K562 (cell line): ENCODE measurements at regions not wholly inside any gene's neighbourhood (a gene's known extent, or its start where the extent isn't known, plus 50 kb on each side); places are given as distances from the start of the nearest gene placed in this dataset.
"Not testable (repeated sequence)": the region's sequence is repeated elsewhere in the genome, so short reads cannot be mapped to it uniquely, and the experiment has no call there.

ENCODE experiments used
- ATAC-seq: fragments of 200-7000 bp; cut with Tn5 transposase; 3 replicates; pipeline ENCODE4 v1.9.1; 2020; ENCODE audit warnings: moderate library complexity
- BruUV-seq: library from RNA; stranded (reverse); fragments of 400-500 nt; replicated peaks from 2 replicates; lab custom pipeline; 2021; lab: Mats Ljungman, UMichigan
- CTCF ChIA-PET: fragments of 300-600 bp; formaldehyde crosslinking; extraction: SDS; loops from one replicate; lab custom pipeline; 2021; ENCODE audit warnings: low intra/inter-chr PET ratio; lab: Yijun Ruan, JAX
- POLR2A ChIA-PET: fragments of 300-600, 350-650 bp; sonication (Branson Sonifier 250); formaldehyde crosslinking; extraction: SDS; loops from one replicate; lab custom pipeline; 2021; ENCODE audit warnings: antibody characterized with exemption, inconsistent platforms; lab: Yijun Ruan, JAX
- DNase-seq, 4 experiments: peaks; one replicate each; pipeline versions ENCODE4 v3.0.0 to v3.0.0-alpha.2; 2011 to 2018; ENCODE audit warnings: low spot score in 3 of 4, mixed read lengths in 3 of 4; ENCODE audit errors: extremely low read depth in 1 of 4
- FAIRE-seq: peaks from 2 replicates; lab custom pipeline; 2011; peaks lifted over from hg19 to GRCh38; lab: Jason Lieb, UNC
- H2AFZ ChIP-seq: 2 replicates; pipeline ENCODE4 v1.6.0; 2011; ENCODE audit warnings: low read depth, low read length, control low read depth, inconsistent platforms
- H3K27ac ChIP-seq: fragments of 200-600 bp; 3 replicates; pipeline ENCODE4 v1.8.0; 2011; ENCODE audit warnings: low read depth, mild to moderate bottlenecking, control low read depth, inconsistent platforms, low read length, moderate library complexity, mixed read lengths; ENCODE audit errors: extremely low read depth
- H3K27me3 ChIP-seq, 2 experiments: fragments of 300-600 bp in 1 of 2; 2 replicates in 1 of 2; 3 replicates in 1 of 2; pipeline versions ENCODE4 v1.6.0 to v1.8.0; 2011; ENCODE audit warnings: inconsistent platforms in 2 of 2, low read length in 2 of 2, mild to moderate bottlenecking in 1 of 2, mixed read lengths in 1 of 2, moderate library complexity in 1 of 2; ENCODE audit not compliant: control insufficient read depth in 2 of 2, insufficient read depth in 2 of 2
- H3K36me3 ChIP-seq: fragments of 300-600 bp; 3 replicates; pipeline ENCODE4 v1.8.0; 2011; ENCODE audit warnings: mild to moderate bottlenecking, low read length, inconsistent platforms; ENCODE audit not compliant: control insufficient read depth, insufficient read depth
- H3K4me1 ChIP-seq, 2 experiments: fragments of 200-600 bp in 1 of 2; replicated peaks in 1 of 2; 2 replicates in 1 of 2; 3 replicates in 1 of 2; pipeline versions ENCODE4 v1.5.1 to v1.8.0; 2011; ENCODE audit warnings: inconsistent platforms in 2 of 2, low read length in 2 of 2, mild to moderate bottlenecking in 1 of 2, mixed read lengths in 1 of 2, moderate library complexity in 1 of 2; ENCODE audit not compliant: control insufficient read depth in 2 of 2, insufficient read depth in 2 of 2
- H3K4me2 ChIP-seq: 2 replicates; pipeline ENCODE4 v1.6.1; 2011; ENCODE audit warnings: low read length, control low read depth, inconsistent platforms, mixed read lengths; ENCODE audit not compliant: insufficient read depth
- H3K4me3 ChIP-seq: fragments of 200-600 bp; sonication (generic), shearing (Covaris generic); 2 replicates; pipeline ENCODE4 v1.5.1; 2016; ENCODE audit warnings: control low read depth, inconsistent platforms
- H3K79me2 ChIP-seq: fragments of 200-600 bp; 3 replicates; pipeline ENCODE4 v1.8.0; 2011; ENCODE audit warnings: low read length, inconsistent platforms; ENCODE audit not compliant: control insufficient read depth, insufficient read depth
- H3K9ac ChIP-seq, 2 experiments: 2 replicates each; pipeline versions ENCODE4 v1.6.0 to v1.6.1; 2011; ENCODE audit warnings: low read depth in 2 of 2, low read length in 2 of 2, control low read depth in 1 of 2, inconsistent platforms in 1 of 2, mild to moderate bottlenecking in 1 of 2, mixed read lengths in 1 of 2; ENCODE audit not compliant: insufficient read depth in 1 of 2
- H3K9me1 ChIP-seq: one replicate; pipeline ENCODE4 v1.6.0; 2011; ENCODE audit warnings: inconsistent platforms, mild to moderate bottlenecking, low read length, moderate library complexity; ENCODE audit not compliant: control insufficient read depth, insufficient read depth
- H3K9me3 ChIP-seq: replicated peaks from 2 replicates; pipeline ENCODE4 v1.5.1; 2011; ENCODE audit warnings: low read depth, low read length, inconsistent platforms; ENCODE audit not compliant: control insufficient read depth, insufficient read depth
- H4K20me1 ChIP-seq: replicated peaks from 2 replicates; pipeline ENCODE4 v1.6.1; 2011; ENCODE audit warnings: low read length, inconsistent platforms, mixed read lengths; ENCODE audit not compliant: control insufficient read depth, insufficient read depth
- WGBS: fragments of 100-300 bp; shearing (Covaris generic); methylation state at CpG from one replicate; pipeline ENCODE4 v1.1.6; 2016; ENCODE audit warnings: low coverage, mixed read lengths; ENCODE audit not compliant: insufficient coverage; ENCODE audit errors: missing lambda C conversion rate; 5-methylcytosine and 5-hydroxymethylcytosine counted together
- in situ Hi-C: fragments of 300-500 bp; cut with MboI; formaldehyde crosslinking; loops from 4 replicates; pipeline ENCODE4 v1.15.0; 2018; ENCODE audit warnings: inconsistent platforms, mixed read lengths
- intact Hi-C: fragments of 100-400 bp; cut with micrococcal nuclease; formaldehyde crosslinking; loops from 2 replicates; pipeline ENCODE4 v1.14.2; 2022

DNA sequence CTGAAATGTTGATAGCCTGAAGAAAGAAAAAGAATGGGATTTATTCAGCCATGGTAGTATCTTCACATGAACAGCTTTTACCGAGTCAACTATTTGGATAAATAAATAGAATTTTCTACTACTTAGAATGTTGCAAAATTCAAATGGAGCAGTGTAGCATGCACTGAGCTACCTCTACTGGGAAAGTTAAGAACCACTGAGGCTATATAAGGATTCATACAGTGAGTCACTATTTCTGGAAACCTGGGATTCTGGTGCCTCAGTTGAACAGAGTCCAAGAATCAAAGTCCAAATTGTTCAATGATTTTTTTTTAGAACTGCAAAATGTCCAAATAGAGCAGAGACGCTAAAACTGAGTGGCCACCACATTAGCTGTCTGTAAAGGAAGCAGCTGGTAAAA is 286.5 kb downstream of the RPIA start:
- H3K4me2 ChIP-seq, ATAC-seq, H2AFZ ChIP-seq, POLR2A ChIA-PET, intact Hi-C loops, H4K20me1 ChIP-seq, H3K27ac ChIP-seq, H3K27me3 ChIP-seq, CTCF ChIA-PET, DNase-seq, H3K4me3 ChIP-seq, H3K9me1 ChIP-seq, H3K9me3 ChIP-seq, H3K9ac ChIP-seq, BruUV-seq, H3K4me1 ChIP-seq, H3K79me2 ChIP-seq, FAIRE-seq, in situ Hi-C loops, H3K36me3 ChIP-seq: not testable (repeated sequence)
- 0% methylated on average over 1 of the region's 2 CpGs for WGBS

DNA sequence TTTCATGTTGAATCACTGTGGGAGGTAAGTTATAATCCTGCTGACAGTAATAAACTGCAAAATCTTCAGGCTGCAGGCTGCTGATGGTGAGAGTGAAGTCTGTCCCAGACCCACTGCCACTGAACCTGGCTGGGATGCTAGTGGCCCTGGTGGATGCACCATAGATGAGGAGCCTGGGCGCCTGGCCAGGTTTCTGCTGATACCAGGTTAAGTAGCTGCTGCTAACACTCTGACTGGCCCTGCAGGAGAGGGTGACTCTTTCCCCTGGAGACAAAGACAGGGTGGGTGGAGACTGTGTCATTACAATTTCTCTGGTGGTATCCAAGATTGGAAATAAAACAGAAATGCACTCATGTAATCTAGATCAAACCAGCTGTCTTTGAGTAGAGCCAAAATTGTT is 287.0 kb downstream of the RPIA start:
- H2AFZ ChIP-seq, CTCF ChIA-PET, ATAC-seq, intact Hi-C loops, H4K20me1 ChIP-seq, POLR2A ChIA-PET, H3K4me2 ChIP-seq, H3K9ac ChIP-seq, H3K9me3 ChIP-seq, H3K36me3 ChIP-seq, in situ Hi-C loops, H3K27ac ChIP-seq, H3K79me2 ChIP-seq, H3K4me1 ChIP-seq, H3K27me3 ChIP-seq, DNase-seq, BruUV-seq, H3K9me1 ChIP-seq, H3K4me3 ChIP-seq, FAIRE-seq: not testable (repeated sequence)
- 0% methylated on average over 1 of the region's 1 CpG for WGBS

- H3K9me3 ChIP-seq, FAIRE-seq, H3K4me3 ChIP-seq, H3K9me1 ChIP-seq, H3K79me2 ChIP-seq, H3K4me1 ChIP-seq, DNase-seq, in situ Hi-C loops, BruUV-seq, H3K27me3 ChIP-seq, H3K36me3 ChIP-seq, intact Hi-C loops, H3K4me2 ChIP-seq, H3K9ac ChIP-seq, H2AFZ ChIP-seq, CTCF ChIA-PET, H4K20me1 ChIP-seq, POLR2A ChIA-PET, ATAC-seq, H3K27ac ChIP-seq: not testable (repeated sequence)
- WGBS, result 0% methylated on average over 1 of the region's 2 CpGs
Observed at GRCh38 chr2:88984079-88984478, 292.6 kb downstream of the RPIA start.

DNA sequence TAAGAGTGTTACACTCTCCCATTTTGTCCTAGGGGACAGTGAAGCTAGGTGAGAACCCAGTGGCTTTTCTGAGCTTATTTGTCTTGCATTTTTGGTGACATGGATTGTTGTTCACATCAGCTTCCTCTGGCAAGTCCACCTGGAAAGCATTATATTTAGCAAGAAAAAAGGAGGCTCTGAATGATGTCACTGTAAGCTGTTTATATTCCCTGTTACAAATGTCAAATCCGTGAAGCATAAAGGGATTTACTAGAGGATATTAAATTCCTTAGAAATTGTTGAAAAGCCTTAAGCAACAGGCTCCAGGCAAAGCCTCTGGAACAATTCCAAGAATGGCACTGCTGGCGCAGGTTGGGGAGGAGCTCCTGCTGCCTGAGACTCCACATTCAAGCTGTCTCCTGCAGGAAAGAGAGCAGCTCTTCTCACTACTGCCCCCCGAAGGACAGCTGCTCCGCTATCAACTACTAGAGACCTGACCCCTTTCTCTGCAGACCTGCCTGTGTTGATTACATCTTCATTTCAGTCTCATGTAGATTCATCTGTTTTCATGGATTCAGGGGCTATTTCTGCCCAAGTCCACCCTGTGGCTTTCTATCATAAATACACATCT is 295.4 kb downstream of the RPIA start:
- H3K79me2 ChIP-seq, H3K36me3 ChIP-seq, H2AFZ ChIP-seq, H3K27ac ChIP-seq, H3K9ac ChIP-seq, FAIRE-seq, H3K4me3 ChIP-seq, H3K27me3 ChIP-seq, DNase-seq, intact Hi-C loops, ATAC-seq, H3K4me1 ChIP-seq, H3K9me1 ChIP-seq, POLR2A ChIA-PET, CTCF ChIA-PET, BruUV-seq, H4K20me1 ChIP-seq, H3K4me2 ChIP-seq, H3K9me3 ChIP-seq: not testable (repeated sequence)
- 0% methylated on average over 3 of the region's 4 CpGs for WGBS
- in situ Hi-C loops, result loop anchor here (5.0 kb wide), 1 partner anchor 1240 kb away; no protein-coding TSS in a partner anchor
